ENCODE measurements at regions not wholly inside any gene's neighbourhood (a gene's known extent, or its start where the extent isn't known, plus 50 kb on each side); places are given as distances from the start of the nearest gene placed in this dataset.

- TF ChIP-seq CTCF (IDR thresholded peaks at IDR 0.05), result no peak
- TF ChIP-seq POLR2A (IDR thresholded peaks at IDR 0.05), result no peak
Measured at GRCh38 chr1:228889289-228889688, 154.0 kb downstream of the RHOU start.
